ENCODE measurements at regions not wholly inside any gene's neighbourhood (a gene's known extent, or its start where the extent isn't known, plus 50 kb on each side); places are given as distances from the start of the nearest gene placed in this dataset.

- Mint-ChIP-seq H3K9me3 (no peaks in the 10 kb centered on the region; the same call in 2 of the 3 replicates), H3K36me3 (ENCODE audit: low read depth) (no peaks in the 10 kb centered on the region), H3K4me3 (no peak overlapping the region), H3K27ac (no peak overlapping the region), H3K27me3 (ENCODE audit: insufficient read depth, low read depth, poor library complexity) (no peaks in the 10 kb centered on the region), H3K4me1 (no peaks in the 10 kb centered on the region)
- Histone ChIP-seq H3K4me1 (ENCODE audit: insufficient read depth) (no peaks in the 10 kb centered on the region), H3K27me3 (ENCODE audit: insufficient read depth) (no peaks in the 10 kb centered on the region), H3K36me3 (ENCODE audit: insufficient read depth) (no peaks in the 10 kb centered on the region), H3F3A (replicated peaks; ENCODE audit: low read depth) (no peaks in the 10 kb centered on the region), H3K4me3 (no peak overlapping the region), H3K27ac (ENCODE audit: low read depth) (no peak overlapping the region), H3K79me2 (replicated peaks; ENCODE audit: insufficient read depth) (no peaks in the 10 kb centered on the region), H2AFZ (no peak overlapping the region), H3K4me2 (no peak overlapping the region), H4K20me1 (replicated peaks; ENCODE audit: insufficient read depth) (no peaks in the 10 kb centered on the region), H3K9me2 (ENCODE audit: insufficient read depth) (no peaks in the 10 kb centered on the region)
- DNase-seq (ENCODE audit: low spot score) (no peak), ATAC-seq (no peak)
- no peak for TF ChIP-seq JUNB (IDR thresholded peaks at IDR 0.05; ENCODE audit: unreplicated experiment)
Observed at GRCh38 chr14:100988411-100988900, 84.9 kb upstream of the RTL1 start.

GRCh38 chr14:100988956-100989355 is 85.4 kb upstream of the RTL1 start:
- H3K27me3 Mint-ChIP-seq (ENCODE audit: insufficient read depth, low read depth, poor library complexity): no peaks in the 10 kb centered on the region
- TF ChIP-seq REST (IDR thresholded peaks at IDR 0.05; ENCODE audit: unreplicated experiment): no peak
- TF ChIP-seq ZNF462 (CRISPR knock-in tag; IDR thresholded peaks at IDR 0.05): no peak
- TF ChIP-seq ZNF331 (CRISPR knock-in tag; IDR thresholded peaks at IDR 0.05; ENCODE audit: low read depth): no peak
- no peak for TF ChIP-seq JUNB (IDR thresholded peaks at IDR 0.05; ENCODE audit: unreplicated experiment)
- no peak for TF ChIP-seq EZH2phosphoT487 (IDR thresholded peaks at IDR 0.05; ENCODE audit: unreplicated experiment)
- TF ChIP-seq CREB1 (CRISPR knock-in tag; IDR thresholded peaks at IDR 0.05; ENCODE audit: low read depth): no peak
- no peak for TF ChIP-seq NANOG (IDR thresholded peaks at IDR 0.05; ENCODE audit: borderline replicate concordance)
- no peak for TF ChIP-seq CTCF (conservative IDR thresholded peaks at IDR 0.05; ENCODE audit: low read depth in 2 of 2)
- no peak for TF ChIP-seq POLR2AphosphoS5 (IDR thresholded peaks at IDR 0.05; ENCODE audit: low read depth)
- TF ChIP-seq EZH2 (IDR thresholded peaks at IDR 0.05; ENCODE audit: low read depth, unreplicated experiment): no peak

More at GRCh38 chr14:100988956-100989355, 85.4 kb upstream of the RTL1 start:
- no peaks in the 10 kb centered on the region for H3K36me3 ChIP-seq (ENCODE audit: insufficient read depth)
- Mint-ChIP-seq H3K4me1 (no peaks in the 10 kb centered on the region), H3K27ac (no peak overlapping the region), H3K4me3 (no peak overlapping the region), H3K36me3 (ENCODE audit: low read depth) (no peaks in the 10 kb centered on the region), H3K9me3 (no peaks in the 10 kb centered on the region; the same call in 2 of the 3 replicates)
- no peaks in the 10 kb centered on the region for H3K9me2 ChIP-seq (ENCODE audit: insufficient read depth)
- DNase-seq (ENCODE audit: low spot score): no peak
- no peaks in the 10 kb centered on the region for H3K79me2 ChIP-seq (replicated peaks; ENCODE audit: insufficient read depth)
- no peak overlapping the region for H3K27ac ChIP-seq (ENCODE audit: low read depth)
- H4K20me1 ChIP-seq (replicated peaks; ENCODE audit: insufficient read depth): no peaks in the 10 kb centered on the region
- no peaks in the 10 kb centered on the region for H3K4me1 ChIP-seq (ENCODE audit: insufficient read depth)
- no peak overlapping the region for H3K4me2 ChIP-seq
- no peaks in the 10 kb centered on the region for H3K27me3 ChIP-seq (ENCODE audit: insufficient read depth)
- no peak overlapping the region for H3K4me3 ChIP-seq
- H2AFZ ChIP-seq: no peak overlapping the region
- ATAC-seq: no peak
- H3F3A ChIP-seq (replicated peaks; ENCODE audit: low read depth): no peaks in the 10 kb centered on the region
